CD4-positive, alpha-beta memory T cell (primary cell): ENCODE measurements at regions not wholly inside any gene's neighbourhood (a gene's known extent, or its start where the extent isn't known, plus 50 kb on each side); places are given as distances from the start of the nearest gene placed in this dataset.
"Not testable (repeated sequence)": the region's sequence is repeated elsewhere in the genome, so short reads cannot be mapped to it uniquely, and the experiment has no call there.

Source experiments
- CTCF ChIA-PET: fragments of 350-600 bp; sonication (Branson Sonifier 250); formaldehyde crosslinking; loops from one replicate; lab custom pipeline; 2021; ENCODE audit warnings: inconsistent platforms; ENCODE audit not compliant: partially characterized antibody; lab: Charles Lee
- POLR2A ChIA-PET: fragments of 350-600 bp; sonication (Branson Sonifier 250); formaldehyde crosslinking; loops from one replicate; lab custom pipeline; 2021; ENCODE audit not compliant: partially characterized antibody; lab: Charles Lee
- DNase-seq, 5 donors: peaks; one replicate each; pipeline versions ENCODE4 v3.0.0 to v3.0.0-alpha.2; 2020 to 2022; ENCODE audit warnings: mixed read lengths in 1 of 5
- H3K27ac ChIP-seq: one replicate; pipeline ENCODE4 v1.7.0; 2013; ENCODE audit warnings: low read depth, low read length
- H3K27me3 ChIP-seq: 2 replicates; pipeline ENCODE4 v1.7.0; 2013; ENCODE audit warnings: mild to moderate bottlenecking, low read length, moderate library complexity; ENCODE audit not compliant: insufficient read depth
- H3K36me3 ChIP-seq: 2 replicates; pipeline ENCODE4 v1.7.0; 2013; ENCODE audit warnings: mild to moderate bottlenecking, low read length, moderate library complexity; ENCODE audit not compliant: insufficient read depth
- H3K4me1 ChIP-seq: 2 replicates; pipeline ENCODE4 v1.7.0; 2013; ENCODE audit warnings: mild to moderate bottlenecking, low read length, moderate library complexity; ENCODE audit not compliant: insufficient read depth
- H3K4me3 ChIP-seq, 2 donors: one replicate each; pipeline ENCODE4 v1.7.0; 2013; ENCODE audit warnings: low read length in 2 of 2, mild to moderate bottlenecking in 1 of 2
- H3K9me3 ChIP-seq, 2 donors: one replicate each; pipeline ENCODE4 v1.7.0; 2013; ENCODE audit warnings: low read length in 2 of 2, control low read depth in 1 of 2; ENCODE audit not compliant: control insufficient read depth in 1 of 2
- H3K27ac Mint-ChIP-seq, 7 donors: one replicate each; pipeline ENCODE4 v1.8.0; 2020 to 2021; ENCODE audit warnings: mixed read lengths in 7 of 7, mild to moderate bottlenecking in 6 of 7, inconsistent platforms in 3 of 7, moderate library complexity in 3 of 7
- H3K27me3 Mint-ChIP-seq, 2 donors: one replicate each; pipeline ENCODE4 v1.8.0; 2020 to 2021; ENCODE audit warnings: mixed read lengths in 2 of 2
- H3K36me3 Mint-ChIP-seq, 2 donors: one replicate each; pipeline ENCODE4 v1.8.0; 2020 to 2021; ENCODE audit warnings: mixed read lengths in 2 of 2, inconsistent platforms in 1 of 2, mild to moderate bottlenecking in 1 of 2
- H3K4me1 Mint-ChIP-seq, 4 donors: one replicate each; pipeline ENCODE4 v1.8.0; 2020 to 2021; ENCODE audit warnings: mixed read lengths in 4 of 4, mild to moderate bottlenecking in 1 of 4
- H3K4me3 Mint-ChIP-seq, 8 donors: one replicate each; pipeline ENCODE4 v1.8.0; 2020 to 2021; ENCODE audit warnings: mixed read lengths in 8 of 8, mild to moderate bottlenecking in 7 of 8, moderate library complexity in 6 of 8, inconsistent platforms in 3 of 8
- H3K9me3 Mint-ChIP-seq, 8 donors: one replicate each; pipeline ENCODE4 v1.8.0; 2020 to 2021; ENCODE audit warnings: mixed read lengths in 8 of 8, mild to moderate bottlenecking in 5 of 8, inconsistent platforms in 3 of 8, moderate library complexity in 1 of 8
- intact Hi-C: fragments of 100-400 bp; cut with micrococcal nuclease; formaldehyde crosslinking; loops from one replicate; pipeline ENCODE4 v1.15.1; 2023

- no peaks in the 10 kb centered on the region for H3K9me3 ChIP-seq
- ChIA-PET CTCF (no interaction called here), POLR2A (no interaction called here)
- H3K27me3 Mint-ChIP-seq, result no peaks in the 10 kb centered on the region
- H3K4me3 ChIP-seq, result no peak overlapping the region
- H3K27me3 ChIP-seq, result no peaks in the 10 kb centered on the region
- H3K36me3 ChIP-seq, result no peaks in the 10 kb centered on the region
- no peaks in the 10 kb centered on the region for H3K36me3 Mint-ChIP-seq
- no peak overlapping the region for H3K27ac Mint-ChIP-seq
- no peak overlapping the region for H3K27ac ChIP-seq
- H3K4me3 Mint-ChIP-seq, result no peak overlapping the region
- intact Hi-C loops, result no loop called here
- H3K9me3 Mint-ChIP-seq, result peaks cover 0 to 32% (median 19%) of the 10 kb centered on the region in 8 donors
- no peaks in the 10 kb centered on the region for H3K4me1 ChIP-seq
- no peaks in the 10 kb centered on the region for H3K4me1 Mint-ChIP-seq
- no peak for DNase-seq
Measured at GRCh38 chr7:91573405-91573804, 307.1 kb downstream of the MTERF1 start.

GRCh38 chr7:91576459-91576858, 304.0 kb downstream of the MTERF1 start:
- H3K36me3 ChIP-seq, H3K4me3 Mint-ChIP-seq, H3K27me3 ChIP-seq, POLR2A ChIA-PET, CTCF ChIA-PET, H3K9me3 ChIP-seq, H3K27me3 Mint-ChIP-seq, H3K36me3 Mint-ChIP-seq, H3K27ac Mint-ChIP-seq, intact Hi-C loops, H3K4me3 ChIP-seq, H3K4me1 ChIP-seq, H3K27ac ChIP-seq, DNase-seq, H3K4me1 Mint-ChIP-seq: not testable (repeated sequence)
- peaks cover 0 to 37% (median 22%) of the 10 kb centered on the region in 8 donors for H3K9me3 Mint-ChIP-seq

- POLR2A ChIA-PET, result no interaction called here
- Mint-ChIP-seq H3K4me3 (no peak overlapping the region), H3K36me3 (peaks cover 0 to 6% of the 10 kb centered on the region in 2 donors), H3K27me3 (no peaks in the 10 kb centered on the region), H3K4me1 (no peaks in the 10 kb centered on the region), H3K27ac (no peak overlapping the region), H3K9me3 (peaks cover 0 to 47% (median 26%) of the 10 kb centered on the region in 8 donors)
- Histone ChIP-seq H3K36me3 (no peaks in the 10 kb centered on the region), H3K9me3 (no peaks in the 10 kb centered on the region), H3K27ac (no peak overlapping the region), H3K4me1 (no peaks in the 10 kb centered on the region), H3K27me3 (no peaks in the 10 kb centered on the region), H3K4me3 (no peak overlapping the region)
- no peak for DNase-seq
- CTCF ChIA-PET, result no interaction called here
- intact Hi-C loops, result no loop called here
Measured at GRCh38 chr7:91579837-91580236, 300.7 kb downstream of the MTERF1 start.

GRCh38 chr7:91582799-91583477, 297.6 kb downstream of the MTERF1 start:
- POLR2A ChIA-PET, result no interaction called here
- H3K27me3 Mint-ChIP-seq, result no peaks in the 10 kb centered on the region
- DNase-seq, result no peak
- peaks cover 0 to 6% of the 10 kb centered on the region in 2 donors for H3K36me3 Mint-ChIP-seq
- Histone ChIP-seq H3K4me1 (no peaks in the 10 kb centered on the region), H3K4me3 (no peak overlapping the region), H3K27me3 (no peaks in the 10 kb centered on the region), H3K36me3 (no peaks in the 10 kb centered on the region), H3K27ac (no peak overlapping the region), H3K9me3 (no peaks in the 10 kb centered on the region)
- intact Hi-C loops, result no loop called here
- CTCF ChIA-PET, result no interaction called here
- no peaks in the 10 kb centered on the region for H3K4me1 Mint-ChIP-seq
- peaks cover 0 to 39% (median 22%) of the 10 kb centered on the region in 8 donors for H3K9me3 Mint-ChIP-seq
- H3K4me3 Mint-ChIP-seq, result no peak overlapping the region
- no peak overlapping the region for H3K27ac Mint-ChIP-seq

GRCh38 chr7:91596287-91596686, 284.2 kb downstream of the MTERF1 start:
- Histone ChIP-seq H3K27me3 (no peaks in the 10 kb centered on the region), H3K4me1 (no peaks in the 10 kb centered on the region), H3K4me3 (no peak overlapping the region), H3K9me3 (no peaks in the 10 kb centered on the region), H3K36me3 (no peaks in the 10 kb centered on the region), H3K27ac (no peak overlapping the region)
- ChIA-PET CTCF (no interaction called here), POLR2A (no interaction called here)
- H3K9me3 Mint-ChIP-seq, result peaks cover 2 to 26% (median 13%) of the 10 kb centered on the region in 8 donors
- H3K36me3 Mint-ChIP-seq, result peaks cover 0 to 1% of the 10 kb centered on the region in 2 donors
- no peaks in the 10 kb centered on the region for H3K27me3 Mint-ChIP-seq
- intact Hi-C loops, result no loop called here
- H3K4me3 Mint-ChIP-seq, result no peak overlapping the region
- H3K4me1 Mint-ChIP-seq, result no peaks in the 10 kb centered on the region
- no peak for DNase-seq
- H3K27ac Mint-ChIP-seq, result no peak overlapping the region

GRCh38 chr7:91598791-91599190, 281.7 kb downstream of the MTERF1 start:
- Mint-ChIP-seq H3K27me3 (no peaks in the 10 kb centered on the region), H3K36me3 (peaks cover 0 to 1% of the 10 kb centered on the region in 2 donors), H3K4me3 (no peak overlapping the region), H3K9me3 (peaks cover 2 to 16% (median 4%) of the 10 kb centered on the region in 8 donors), H3K4me1 (no peaks in the 10 kb centered on the region), H3K27ac (no peak overlapping the region)
- DNase-seq, result no peak
- Histone ChIP-seq H3K36me3 (no peaks in the 10 kb centered on the region), H3K9me3 (no peaks in the 10 kb centered on the region), H3K27ac (no peak overlapping the region), H3K4me1 (no peaks in the 10 kb centered on the region), H3K4me3 (no peak overlapping the region), H3K27me3 (no peaks in the 10 kb centered on the region)
- intact Hi-C loops, result no loop called here
- CTCF ChIA-PET, result no interaction called here
- POLR2A ChIA-PET, result no interaction called here

- no peak for DNase-seq
- Mint-ChIP-seq H3K4me3 (no peak overlapping the region), H3K27ac (no peak overlapping the region), H3K4me1 (no peaks in the 10 kb centered on the region), H3K36me3 (peaks cover 0 to 1% of the 10 kb centered on the region in 2 donors), H3K27me3 (no peaks in the 10 kb centered on the region), H3K9me3 (peaks cover 2 to 16% (median 5%) of the 10 kb centered on the region in 8 donors)
- CTCF ChIA-PET, result no interaction called here
- Histone ChIP-seq H3K27me3 (no peaks in the 10 kb centered on the region), H3K4me3 (no peak overlapping the region), H3K4me1 (no peaks in the 10 kb centered on the region), H3K27ac (no peak overlapping the region), H3K9me3 (no peaks in the 10 kb centered on the region), H3K36me3 (no peaks in the 10 kb centered on the region)
- intact Hi-C loops, result no loop called here
- POLR2A ChIA-PET, result no interaction called here
Measured at GRCh38 chr7:91600112-91600511, 280.4 kb downstream of the MTERF1 start.
